ENCODE measurements at regions not wholly inside any gene's neighbourhood (a gene's known extent, or its start where the extent isn't known, plus 50 kb on each side); places are given as distances from the start of the nearest gene placed in this dataset.

DNA sequence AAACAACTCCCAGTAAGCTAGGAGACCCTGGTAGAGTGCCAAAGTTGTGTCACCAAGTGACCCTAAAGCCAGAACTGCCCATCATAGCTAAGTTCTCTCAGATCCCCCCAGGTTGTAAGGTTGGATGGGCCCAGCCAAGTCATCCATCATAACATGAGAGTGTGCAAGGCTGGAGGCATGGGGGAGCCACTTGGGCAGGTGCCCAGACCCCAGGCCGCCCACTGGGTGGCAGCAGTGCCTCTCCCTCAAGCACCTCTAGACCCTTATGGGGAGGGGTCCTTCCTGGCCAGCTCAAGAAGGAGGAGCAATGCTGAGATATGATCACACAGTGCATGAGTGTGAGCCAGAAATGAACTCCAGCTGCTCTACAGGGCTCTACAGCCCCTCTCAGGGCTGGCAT lies 154.5 kb downstream of the MYLK4 start:
- Histone ChIP-seq H3K36me3 (no peaks in the 10 kb centered on the region), H3K27me3 (ENCODE audit: low read depth) (no peaks in the 10 kb centered on the region), H3K9me3 (replicated peaks) (no peaks in the 10 kb centered on the region), H3K27ac (replicated peaks) (no peak overlapping the region), H3K4me1 (peaks cover 13% of the 10 kb centered on the region), H3K4me3 (no peak overlapping the region)
- TF ChIP-seq, protein P1, sequence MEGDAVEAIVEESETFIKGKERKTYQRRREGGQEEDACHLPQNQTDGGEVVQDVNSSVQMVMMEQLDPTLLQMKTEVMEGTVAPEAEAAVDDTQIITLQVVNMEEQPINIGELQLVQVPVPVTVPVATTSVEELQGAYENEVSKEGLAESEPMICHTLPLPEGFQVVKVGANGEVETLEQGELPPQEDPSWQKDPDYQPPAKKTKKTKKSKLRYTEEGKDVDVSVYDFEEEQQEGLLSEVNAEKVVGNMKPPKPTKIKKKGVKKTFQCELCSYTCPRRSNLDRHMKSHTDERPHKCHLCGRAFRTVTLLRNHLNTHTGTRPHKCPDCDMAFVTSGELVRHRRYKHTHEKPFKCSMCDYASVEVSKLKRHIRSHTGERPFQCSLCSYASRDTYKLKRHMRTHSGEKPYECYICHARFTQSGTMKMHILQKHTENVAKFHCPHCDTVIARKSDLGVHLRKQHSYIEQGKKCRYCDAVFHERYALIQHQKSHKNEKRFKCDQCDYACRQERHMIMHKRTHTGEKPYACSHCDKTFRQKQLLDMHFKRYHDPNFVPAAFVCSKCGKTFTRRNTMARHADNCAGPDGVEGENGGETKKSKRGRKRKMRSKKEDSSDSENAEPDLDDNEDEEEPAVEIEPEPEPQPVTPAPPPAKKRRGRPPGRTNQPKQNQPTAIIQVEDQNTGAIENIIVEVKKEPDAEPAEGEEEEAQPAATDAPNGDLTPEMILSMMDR (IDR thresholded peaks at IDR 0.05; ENCODE audit: borderline replicate concordance): no peak
- intact Hi-C loops (cut with micrococcal nuclease): no loop called here
- DNase-seq: no peak

DNA sequence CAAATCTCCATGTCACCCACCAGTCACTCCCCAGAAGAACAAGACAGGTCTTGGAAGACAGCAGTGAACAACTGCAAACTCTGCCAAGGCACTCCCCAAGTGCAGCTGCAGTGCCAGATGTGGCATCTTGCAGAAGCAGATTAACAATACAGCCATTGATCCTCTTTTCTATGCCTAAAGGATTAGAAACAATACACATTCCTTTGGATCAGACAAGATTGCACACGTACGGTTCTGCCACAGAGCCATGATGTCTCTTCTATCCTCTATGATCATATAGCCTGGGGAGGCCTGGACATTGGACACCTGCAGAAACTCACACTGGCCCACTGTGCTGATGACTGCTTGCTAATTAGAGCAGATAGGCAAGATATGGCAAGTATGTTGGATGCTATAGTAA lies 155.9 kb downstream of the MYLK4 start:
- Histone ChIP-seq H3K36me3 (no peaks in the 10 kb centered on the region), H3K9me3 (replicated peaks) (no peaks in the 10 kb centered on the region), H3K4me1 (peaks cover 10% of the 10 kb centered on the region), H3K27ac (replicated peaks) (no peak overlapping the region), H3K27me3 (ENCODE audit: low read depth) (no peaks in the 10 kb centered on the region), H3K4me3 (no peak overlapping the region)
- TF ChIP-seq, protein P1 (IDR thresholded peaks at IDR 0.05; ENCODE audit: borderline replicate concordance): no peak
- intact Hi-C loops (cut with micrococcal nuclease): no loop called here
- DNase-seq: no peak

DNA sequence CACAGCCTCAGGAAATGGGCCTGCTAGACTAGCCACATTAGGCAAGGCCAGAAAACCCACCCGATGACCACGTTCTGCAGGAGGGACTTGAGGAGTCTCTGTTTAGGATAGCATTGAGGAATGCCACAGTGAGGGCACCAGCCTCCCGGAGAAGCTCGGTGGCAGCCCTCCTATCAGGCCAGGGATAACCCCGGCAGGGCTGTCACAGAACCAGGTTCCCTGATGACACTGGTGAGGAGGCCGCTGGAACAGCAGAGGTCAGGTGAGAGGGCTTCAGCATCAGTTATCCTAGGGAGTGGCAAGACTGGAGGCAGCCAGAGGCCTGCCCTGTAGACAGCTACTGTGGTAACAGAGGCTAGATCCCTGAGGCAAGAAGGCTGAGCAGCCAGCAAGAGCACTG lies 157.6 kb downstream of the MYLK4 start:
- H3K4me1 ChIP-seq: no peaks in the 10 kb centered on the region

DNA sequence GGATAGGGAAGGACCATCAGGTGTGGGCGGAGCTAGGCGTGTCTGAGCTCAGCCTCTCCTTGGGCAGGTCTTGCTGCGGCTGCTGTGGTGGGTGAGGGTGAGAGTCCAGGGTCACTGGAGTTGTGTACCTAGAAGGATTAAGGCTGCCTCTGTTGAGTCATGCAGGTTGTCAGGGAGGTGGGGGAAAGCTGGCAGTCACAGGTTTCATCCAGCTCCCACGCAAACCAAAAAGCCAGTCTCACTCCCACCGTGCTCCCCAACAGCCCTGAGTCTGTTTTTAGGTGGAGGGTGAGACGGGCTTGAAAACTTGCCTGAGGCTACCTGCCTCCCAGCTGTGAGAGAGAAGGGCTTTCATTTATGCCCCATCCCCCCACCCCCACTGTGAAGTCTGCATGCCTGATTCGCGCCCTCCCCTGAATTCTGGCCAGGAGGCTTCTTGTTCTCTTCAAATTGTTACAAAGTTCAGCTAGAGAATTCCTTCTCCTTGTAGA lies 161.5 kb downstream of the MYLK4 start:
- H3K27ac ChIP-seq (replicated peaks): no peak overlapping the region
- H3K36me3 ChIP-seq: no peaks in the 10 kb centered on the region
- H3K4me1 ChIP-seq: no peaks in the 10 kb centered on the region
- intact Hi-C loops (cut with micrococcal nuclease): no loop called here
- no peak for DNase-seq
- H3K27me3 ChIP-seq (ENCODE audit: low read depth): no peaks in the 10 kb centered on the region
- peaks cover 19% of the 10 kb centered on the region for H3K9me3 ChIP-seq (replicated peaks)
- TF ChIP-seq, protein P1 (IDR thresholded peaks at IDR 0.05; ENCODE audit: borderline replicate concordance): no peak
- no peak overlapping the region for H3K4me3 ChIP-seq

More for the DNA sequence above, 157.6 kb downstream of the MYLK4 start:
- Histone ChIP-seq H3K27ac (replicated peaks) (no peak overlapping the region), H3K9me3 (replicated peaks) (no peaks in the 10 kb centered on the region), H3K36me3 (no peaks in the 10 kb centered on the region), H3K4me3 (no peak overlapping the region), H3K27me3 (ENCODE audit: low read depth) (no peaks in the 10 kb centered on the region)
- TF ChIP-seq, protein P1 (IDR thresholded peaks at IDR 0.05; ENCODE audit: borderline replicate concordance): no peak
- intact Hi-C loops (cut with micrococcal nuclease): no loop called here
- DNase-seq: no peak

DNA sequence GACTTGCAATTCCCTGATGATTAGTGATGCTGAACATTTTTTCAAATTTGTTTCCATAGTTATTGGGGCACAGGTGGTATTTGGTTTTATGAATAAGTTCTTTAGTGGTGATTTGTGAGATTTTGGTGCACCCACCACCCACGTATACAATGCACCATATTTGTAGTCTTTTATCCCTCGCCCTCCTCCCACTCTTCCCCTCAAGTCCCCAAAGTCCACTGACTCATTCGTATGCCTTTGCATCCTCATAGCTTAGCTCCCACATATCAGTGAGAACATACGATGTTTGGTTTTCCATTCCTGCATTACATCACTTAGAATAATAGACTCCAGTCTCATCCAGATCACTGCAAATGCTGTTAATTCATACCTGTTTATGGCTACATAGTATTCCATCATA lies 167.3 kb downstream of the MYLK4 start:
- intact Hi-C loops (cut with micrococcal nuclease): no loop called here
- peaks cover 20% of the 10 kb centered on the region for H3K9me3 ChIP-seq (replicated peaks)
- H3K4me3 ChIP-seq: no peak overlapping the region
- H3K4me1 ChIP-seq: peaks cover 9% of the 10 kb centered on the region
- H3K27ac ChIP-seq (replicated peaks): no peak overlapping the region
- H3K27me3 ChIP-seq (ENCODE audit: low read depth): no peaks in the 10 kb centered on the region
- DNase-seq: no peak
- TF ChIP-seq, protein P1 (IDR thresholded peaks at IDR 0.05; ENCODE audit: borderline replicate concordance): no peak
- H3K36me3 ChIP-seq: no peaks in the 10 kb centered on the region

DNA sequence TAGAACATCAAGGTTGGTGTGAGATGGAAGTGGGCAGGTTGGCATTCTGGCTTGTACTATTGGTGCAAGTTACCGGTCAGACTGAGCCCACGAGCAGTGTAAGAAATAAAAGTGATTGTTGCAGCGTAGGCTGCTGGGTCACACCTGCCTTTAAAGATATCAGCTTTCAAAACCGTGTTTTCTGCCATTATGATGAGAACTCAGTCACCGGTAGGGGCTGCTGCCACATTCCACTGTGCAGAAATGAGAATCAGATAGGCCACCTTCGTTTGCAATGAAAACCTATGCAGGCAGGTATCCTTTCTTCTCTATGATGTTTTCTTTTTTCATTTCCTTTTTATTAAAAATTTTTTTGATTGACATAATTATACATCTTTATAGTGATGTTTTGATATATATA lies 168.5 kb downstream of the MYLK4 start:
- TF ChIP-seq, protein P1 (IDR thresholded peaks at IDR 0.05; ENCODE audit: borderline replicate concordance): no peak
- Histone ChIP-seq H3K9me3 (replicated peaks) (peaks cover 18% of the 10 kb centered on the region), H3K27ac (replicated peaks) (no peak overlapping the region), H3K4me3 (no peak overlapping the region), H3K4me1 (peaks cover 9% of the 10 kb centered on the region), H3K27me3 (ENCODE audit: low read depth) (no peaks in the 10 kb centered on the region), H3K36me3 (no peaks in the 10 kb centered on the region)
- intact Hi-C loops (cut with micrococcal nuclease): no loop called here
- DNase-seq: no peak

Data from left ventricle myocardium inferior (tissue), 1 donor.